WTC11 (cell line): ENCODE measurements at regions not wholly inside any gene's neighbourhood (a gene's known extent, or its start where the extent isn't known, plus 50 kb on each side); places are given as distances from the start of the nearest gene placed in this dataset.

ENCODE experiments used
- NR2C2 ChIP-seq: sonication (generic); formaldehyde crosslinking; IDR thresholded peaks from 2 replicates; pipeline ENCODE4 v1.8.0; 2022; ENCODE audit warnings: mild to moderate bottlenecking, missing genetic modification reagents
- TEAD4 ChIP-seq: sonication (generic); formaldehyde crosslinking; IDR thresholded peaks from 2 replicates; pipeline ENCODE4 v1.8.0; 2022; ENCODE audit warnings: mild to moderate bottlenecking, missing genetic modification reagents
- TF ChIP-seq, protein P1 (sequence below): fragments of 200-600 bp; IDR thresholded peaks from 2 replicates; pipeline ENCODE4 v1.8.0; 2022; ENCODE audit warnings: antibody characterized with exemption

DNA sequence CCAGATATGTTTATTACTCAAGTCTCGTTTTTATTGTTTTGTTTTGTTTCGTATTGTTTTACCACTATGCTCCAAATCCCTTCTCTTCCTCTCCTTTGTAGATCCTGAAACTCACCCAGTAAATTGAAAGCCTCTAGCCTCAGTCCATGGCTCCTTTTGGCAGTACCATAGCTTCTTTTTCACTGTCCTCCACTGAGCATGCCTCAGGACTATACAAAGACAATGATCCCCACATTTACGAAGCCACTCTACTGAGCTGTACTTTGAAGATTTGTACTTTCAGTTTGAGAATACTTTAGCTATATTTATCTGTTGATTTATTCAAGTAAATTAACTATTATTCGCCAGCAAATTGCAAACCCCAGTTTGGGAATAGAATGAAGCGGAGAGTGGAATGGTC lies 159.1 kb upstream of the SLITRK3 start:
- TF ChIP-seq, protein P1, sequence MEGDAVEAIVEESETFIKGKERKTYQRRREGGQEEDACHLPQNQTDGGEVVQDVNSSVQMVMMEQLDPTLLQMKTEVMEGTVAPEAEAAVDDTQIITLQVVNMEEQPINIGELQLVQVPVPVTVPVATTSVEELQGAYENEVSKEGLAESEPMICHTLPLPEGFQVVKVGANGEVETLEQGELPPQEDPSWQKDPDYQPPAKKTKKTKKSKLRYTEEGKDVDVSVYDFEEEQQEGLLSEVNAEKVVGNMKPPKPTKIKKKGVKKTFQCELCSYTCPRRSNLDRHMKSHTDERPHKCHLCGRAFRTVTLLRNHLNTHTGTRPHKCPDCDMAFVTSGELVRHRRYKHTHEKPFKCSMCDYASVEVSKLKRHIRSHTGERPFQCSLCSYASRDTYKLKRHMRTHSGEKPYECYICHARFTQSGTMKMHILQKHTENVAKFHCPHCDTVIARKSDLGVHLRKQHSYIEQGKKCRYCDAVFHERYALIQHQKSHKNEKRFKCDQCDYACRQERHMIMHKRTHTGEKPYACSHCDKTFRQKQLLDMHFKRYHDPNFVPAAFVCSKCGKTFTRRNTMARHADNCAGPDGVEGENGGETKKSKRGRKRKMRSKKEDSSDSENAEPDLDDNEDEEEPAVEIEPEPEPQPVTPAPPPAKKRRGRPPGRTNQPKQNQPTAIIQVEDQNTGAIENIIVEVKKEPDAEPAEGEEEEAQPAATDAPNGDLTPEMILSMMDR, result no peak
- TF ChIP-seq NR2C2 (CRISPR knock-in tag) (no peak), TEAD4 (CRISPR knock-in tag) (no peak)
